COR-L47 (cell line): ENCODE measurements at regions not wholly inside any gene's neighbourhood (a gene's known extent, or its start where the extent isn't known, plus 50 kb on each side); places are given as distances from the start of the nearest gene placed in this dataset.

Source experiments
- DNase-seq: peaks from one replicate; lab custom pipeline; 2025; lab: John Stamatoyannopoulos, UW

DNA sequence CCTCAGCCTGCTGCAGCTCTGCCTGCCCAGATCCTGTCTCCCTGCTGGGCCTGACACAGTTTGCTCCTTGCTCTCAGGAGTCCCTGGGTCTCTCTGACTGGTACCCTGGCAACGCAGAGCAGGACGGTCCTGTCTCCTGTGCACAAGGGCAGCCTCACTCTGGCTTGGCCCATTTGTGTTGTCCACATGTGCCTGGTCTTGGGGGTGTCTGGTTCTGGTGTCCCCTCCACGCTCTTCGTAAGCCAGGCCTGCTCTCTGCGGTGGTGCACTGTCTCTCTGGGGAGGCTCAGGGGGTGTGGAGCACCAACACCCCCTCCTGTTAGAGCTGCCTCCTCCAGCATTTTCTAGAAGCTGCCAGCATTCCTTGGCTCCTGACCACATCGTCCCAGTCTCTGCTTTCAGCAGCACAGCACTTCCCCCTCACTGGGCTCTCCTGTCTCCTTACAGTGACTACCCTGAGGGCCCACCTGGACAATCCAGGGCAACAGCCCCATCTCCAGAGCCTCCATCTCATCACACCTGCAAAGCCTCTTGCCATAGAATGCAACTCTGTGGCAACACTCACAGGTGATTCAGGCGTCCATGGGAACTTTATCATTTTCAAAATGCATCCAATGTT, 235.6 kb upstream of the HS6ST1 start:
- DNase-seq, result no peak

DNA sequence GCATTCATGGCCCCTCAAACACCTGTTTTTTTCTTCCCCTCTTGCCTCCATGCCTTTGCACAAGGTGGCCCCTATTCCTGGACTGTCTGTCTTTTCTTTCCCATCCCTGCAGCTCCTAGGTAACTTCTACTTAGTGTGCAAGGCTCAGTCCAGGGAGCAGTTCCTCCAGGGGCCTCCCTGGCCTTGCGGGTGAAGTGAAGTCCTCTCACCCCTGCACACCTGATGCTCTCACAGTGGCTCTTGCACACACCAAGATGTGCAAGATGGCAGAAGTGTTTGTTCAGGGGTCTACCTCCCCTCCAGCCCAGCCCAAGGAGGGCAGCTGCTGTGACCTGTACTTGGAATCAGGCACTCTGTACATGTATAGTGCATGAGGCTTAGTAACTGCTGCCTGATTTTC, 236.8 kb upstream of the HS6ST1 start:
- no peak for DNase-seq

DNA sequence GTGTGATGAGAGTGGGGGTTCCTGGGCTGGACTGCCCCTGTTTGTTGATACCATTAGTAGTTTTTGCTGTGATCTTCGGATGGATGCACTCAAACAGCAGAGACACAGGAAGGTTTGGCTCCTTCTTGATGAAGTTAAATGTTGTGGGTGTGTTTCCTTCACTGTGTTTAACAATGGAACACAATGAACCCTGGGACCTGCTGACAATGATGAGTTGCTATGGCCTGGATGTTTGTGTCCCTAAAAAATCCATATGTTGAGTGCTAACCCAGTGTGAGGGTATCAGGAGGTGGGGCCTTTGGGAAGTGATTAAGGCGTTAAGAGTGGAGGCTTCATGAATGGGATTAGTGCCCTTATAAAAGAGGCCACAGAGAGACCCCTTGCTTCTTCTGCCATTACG, 237.4 kb upstream of the HS6ST1 start:
- DNase-seq, result no peak

DNA sequence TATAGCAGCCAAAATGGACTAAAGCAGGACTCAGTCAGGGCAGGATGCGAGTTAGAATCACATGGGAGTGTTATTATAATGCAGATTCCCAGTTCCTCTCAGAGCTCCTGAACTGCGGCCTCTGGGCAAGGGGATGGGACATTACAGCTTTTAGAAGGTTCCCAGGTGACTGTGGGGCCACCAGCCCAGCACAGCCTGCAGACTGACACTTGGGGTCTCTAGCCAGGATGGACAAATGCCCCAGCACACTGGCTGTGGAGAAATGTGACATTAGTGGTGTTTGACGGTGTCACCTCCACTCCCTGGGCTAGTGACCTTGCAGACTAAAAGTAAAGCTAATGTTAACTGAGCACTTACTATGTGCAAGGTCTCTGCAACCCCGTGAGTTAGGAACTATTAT, 238.0 kb upstream of the HS6ST1 start:
- no peak for DNase-seq

DNA sequence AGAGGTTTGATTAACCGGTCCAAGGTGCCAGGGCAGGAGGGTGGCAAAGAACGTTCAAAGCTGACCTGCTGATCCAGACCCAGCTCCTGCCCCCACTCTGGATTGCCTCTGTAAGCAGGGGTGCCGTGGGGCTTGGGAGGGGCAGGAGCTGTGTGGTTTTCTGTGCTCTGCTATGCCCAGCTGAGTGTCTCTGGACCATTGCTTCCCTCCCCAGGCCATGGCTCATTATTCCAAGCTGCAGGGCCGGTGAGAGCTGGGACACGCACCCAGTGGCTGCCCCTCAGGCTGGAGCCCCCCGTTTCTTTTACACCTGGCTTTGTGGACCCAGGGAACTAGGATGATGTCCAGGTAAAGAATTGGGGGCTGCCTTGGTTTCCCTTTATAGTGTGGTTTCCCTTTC, 238.4 kb upstream of the HS6ST1 start:
- no peak for DNase-seq

DNA sequence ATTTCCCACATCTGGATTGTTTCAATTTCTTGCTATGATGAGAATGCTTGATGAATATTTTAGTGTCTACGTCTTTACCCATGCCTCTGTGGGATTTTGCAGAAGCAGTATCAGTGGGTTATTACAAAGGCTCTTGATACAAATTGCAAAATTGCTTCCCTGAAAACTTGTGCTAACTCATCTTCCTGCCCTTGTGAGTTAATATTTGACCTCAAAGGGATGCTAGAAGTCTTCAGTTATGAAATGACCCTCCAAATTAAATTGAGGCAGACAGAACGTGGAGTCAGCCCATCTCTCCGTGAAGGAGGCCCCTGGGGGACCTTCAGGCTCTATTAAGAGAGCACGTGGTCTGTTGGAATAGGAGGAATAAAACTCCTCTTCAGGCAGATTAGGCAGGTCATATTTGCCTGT, 239.2 kb upstream of the HS6ST1 start:
- no peak for DNase-seq

DNA sequence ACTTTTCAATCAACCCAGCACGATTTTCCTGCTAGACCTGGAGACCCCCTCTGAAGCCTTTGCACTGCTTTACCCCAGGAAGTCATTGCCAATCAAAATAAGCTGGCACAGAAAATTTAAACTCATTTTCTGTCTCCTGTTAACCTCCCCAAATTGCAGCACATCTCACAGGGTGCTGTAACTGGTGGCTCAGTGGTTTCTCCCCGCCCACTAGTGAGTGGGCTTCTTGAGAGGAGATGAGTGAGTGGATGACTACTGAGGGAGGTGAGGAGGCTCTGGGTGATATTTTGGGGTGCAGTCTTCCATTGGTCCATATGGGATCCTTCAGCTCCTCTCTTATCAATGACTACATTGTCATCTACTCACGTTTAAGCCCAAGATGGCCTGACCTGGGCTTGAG, 239.8 kb upstream of the HS6ST1 start:
- DNase-seq, result no peak

DNA sequence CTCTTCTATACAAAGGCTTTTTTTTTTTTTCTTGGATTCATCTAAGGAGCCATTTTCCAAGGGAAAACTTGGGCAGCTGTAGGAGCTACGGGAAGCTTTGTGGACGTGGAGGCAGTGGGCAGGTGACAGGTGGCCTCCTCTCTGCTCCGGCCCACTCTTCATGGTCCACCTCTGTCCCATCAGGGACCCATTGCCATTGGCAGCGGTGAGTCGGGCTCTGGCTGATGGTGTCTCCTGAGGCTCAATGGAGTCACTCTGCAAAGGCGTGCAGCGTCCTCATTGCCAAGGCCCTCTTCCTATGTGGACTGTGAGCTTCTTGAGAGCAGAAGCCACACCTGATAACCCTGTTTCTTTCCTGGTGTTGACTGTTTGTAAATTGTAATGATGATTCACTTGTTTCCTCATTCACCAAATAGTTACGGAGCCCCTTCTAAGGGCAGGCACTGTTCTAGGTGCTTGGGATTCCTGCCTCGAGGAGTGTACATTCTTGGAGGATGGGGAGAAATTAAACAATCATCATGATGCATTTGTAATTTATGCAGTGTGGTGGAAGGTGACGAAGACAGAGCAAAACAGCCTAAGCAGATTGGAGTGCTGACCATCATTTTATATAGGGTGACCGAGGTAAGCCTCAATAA, 240.3 kb upstream of the HS6ST1 start:
- DNase-seq, result no peak

DNA sequence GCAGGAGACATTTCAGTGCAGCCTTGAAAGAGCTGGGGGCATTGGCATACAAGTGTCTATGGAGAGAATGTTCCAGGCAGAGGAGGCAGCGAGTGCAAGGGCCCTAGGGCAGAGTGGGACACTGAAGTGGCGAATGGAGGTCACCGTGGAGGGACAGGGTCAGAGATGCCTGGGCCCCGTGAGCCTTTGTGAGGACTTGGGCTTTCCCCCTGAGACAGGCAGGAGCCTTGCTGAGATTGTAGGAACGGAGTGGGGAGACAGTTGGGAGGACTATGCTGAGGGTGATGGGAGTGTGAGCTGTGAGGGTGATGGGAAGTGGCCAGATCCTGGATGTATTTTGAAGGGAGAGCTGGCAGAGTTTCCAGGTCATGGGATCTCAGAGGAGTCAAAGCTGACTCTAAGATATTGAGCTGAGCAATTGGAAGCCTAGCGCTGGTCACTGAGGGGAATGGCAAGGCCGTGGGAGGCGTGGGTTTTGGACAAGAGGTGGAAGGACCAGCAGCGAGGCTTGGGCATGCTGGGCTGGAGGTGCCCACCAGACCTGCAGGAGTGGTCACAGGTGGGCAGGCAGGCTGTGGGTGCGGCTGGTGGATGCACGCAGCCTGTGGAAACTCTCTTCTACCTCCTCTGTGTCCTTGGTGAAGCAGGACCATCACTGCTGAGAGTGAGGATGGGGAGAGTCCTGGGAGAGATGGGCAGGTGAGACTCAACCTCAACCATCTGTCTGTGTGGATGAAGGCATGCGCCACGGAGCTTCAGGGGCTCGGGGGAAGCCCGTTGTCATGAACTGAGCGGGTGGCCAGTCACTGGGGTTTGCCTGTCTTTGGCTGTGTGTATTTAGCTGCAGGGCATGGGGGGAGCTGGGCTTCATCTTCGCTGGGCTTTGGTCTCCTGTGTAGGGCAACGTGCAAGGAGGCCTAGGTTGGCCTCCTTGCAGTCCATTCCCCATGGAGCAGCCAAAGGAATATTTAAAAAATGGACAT, 241.2 kb upstream of the HS6ST1 start:
- DNase-seq, result no peak

DNA sequence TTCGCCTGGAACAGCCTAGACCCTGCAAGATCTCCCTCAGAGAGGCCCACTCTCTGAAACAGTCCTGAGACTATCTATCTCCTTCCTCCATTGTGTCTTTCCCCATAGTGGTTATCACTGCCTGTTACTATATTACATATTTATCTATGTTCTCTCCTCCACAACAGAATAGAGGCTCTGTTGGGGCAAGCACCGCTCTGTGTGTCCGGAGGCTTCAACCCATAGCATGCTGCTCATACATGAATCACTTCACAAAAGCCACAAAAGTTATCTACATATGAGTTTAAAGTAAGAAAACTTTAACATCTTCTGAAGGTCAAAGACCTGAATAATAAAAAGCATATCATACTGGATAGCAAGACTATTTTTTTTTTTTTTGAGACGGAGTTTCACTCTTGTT, 242.1 kb upstream of the HS6ST1 start:
- no peak for DNase-seq

DNA sequence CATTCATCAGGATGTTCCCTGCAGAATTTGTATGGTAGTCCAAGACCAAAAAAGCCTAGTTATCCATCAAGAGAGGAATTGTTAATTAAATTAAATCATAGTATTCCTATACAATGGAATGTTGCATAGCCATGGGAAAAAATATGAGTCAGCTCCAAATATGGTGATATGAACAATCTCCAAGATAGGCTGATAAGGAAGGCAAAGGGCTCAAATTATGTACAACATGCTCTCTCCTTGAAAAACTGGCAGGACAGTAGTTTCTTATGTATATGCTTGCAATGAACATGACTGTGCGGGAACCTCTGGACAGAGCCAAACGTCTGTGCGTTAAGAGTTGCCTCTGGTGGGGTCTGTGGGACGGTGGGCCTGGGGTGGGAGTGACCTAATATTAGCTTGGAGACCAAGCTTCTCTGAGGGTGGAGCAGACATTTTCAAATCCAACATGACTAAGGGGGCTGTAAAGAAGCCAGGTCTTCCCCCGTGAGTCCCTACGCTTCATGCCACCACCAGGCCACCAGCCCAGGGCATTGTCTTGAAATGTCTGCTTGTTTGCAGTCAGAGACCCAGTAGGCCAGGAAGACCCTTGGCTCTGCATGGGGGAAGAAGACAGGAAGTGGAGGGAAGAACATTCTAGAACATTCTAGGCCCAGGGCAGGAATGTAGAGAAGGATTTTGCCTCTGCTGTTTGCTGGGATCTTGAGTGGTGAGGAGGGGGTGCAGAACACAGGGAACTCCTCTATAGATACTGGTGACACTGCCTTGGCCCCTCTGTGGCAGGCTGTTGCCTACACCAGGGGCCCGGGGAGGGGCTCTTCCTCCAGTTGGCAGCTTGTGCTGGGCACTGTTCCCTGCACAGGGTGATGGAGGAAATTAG, 244.0 kb upstream of the HS6ST1 start:
- DNase-seq, result no peak

DNA sequence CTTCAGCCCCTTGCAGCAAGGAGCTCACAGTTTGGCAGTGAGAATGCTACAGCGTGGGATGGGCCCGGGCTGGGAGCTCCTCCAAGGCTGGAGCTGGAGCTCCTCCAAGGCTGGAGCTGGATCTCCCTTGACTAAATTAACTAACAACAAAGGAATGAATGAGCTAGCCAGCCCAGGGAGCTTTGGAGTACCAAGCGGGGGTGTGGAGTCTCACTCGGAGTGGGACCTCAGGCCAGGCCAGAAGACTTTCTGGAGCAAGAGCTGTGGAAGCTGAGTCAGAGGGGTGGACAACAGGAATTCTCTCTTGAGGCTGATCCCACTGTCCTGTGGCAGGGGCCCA, 244.7 kb upstream of the HS6ST1 start:
- no peak for DNase-seq

DNA sequence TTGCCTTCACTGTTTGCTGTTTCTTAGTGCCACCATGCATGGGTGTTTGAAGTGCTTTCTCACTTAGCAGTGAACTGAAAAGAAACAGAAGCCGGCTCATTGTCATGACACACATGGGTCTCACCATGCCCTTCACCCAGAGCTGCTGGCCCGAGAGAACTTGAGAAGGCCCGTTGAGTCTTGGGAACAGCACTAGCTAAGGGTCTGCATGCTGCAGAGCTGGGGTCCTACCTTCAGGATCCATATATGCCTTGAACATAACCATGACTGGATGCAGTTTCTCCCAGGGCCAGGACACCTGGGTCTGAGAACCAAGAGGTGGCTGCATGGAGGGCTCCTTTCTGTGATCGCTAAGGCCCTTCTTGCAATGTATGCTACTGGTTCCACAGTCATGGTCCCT, 245.5 kb upstream of the HS6ST1 start:
- DNase-seq, result no peak

DNA sequence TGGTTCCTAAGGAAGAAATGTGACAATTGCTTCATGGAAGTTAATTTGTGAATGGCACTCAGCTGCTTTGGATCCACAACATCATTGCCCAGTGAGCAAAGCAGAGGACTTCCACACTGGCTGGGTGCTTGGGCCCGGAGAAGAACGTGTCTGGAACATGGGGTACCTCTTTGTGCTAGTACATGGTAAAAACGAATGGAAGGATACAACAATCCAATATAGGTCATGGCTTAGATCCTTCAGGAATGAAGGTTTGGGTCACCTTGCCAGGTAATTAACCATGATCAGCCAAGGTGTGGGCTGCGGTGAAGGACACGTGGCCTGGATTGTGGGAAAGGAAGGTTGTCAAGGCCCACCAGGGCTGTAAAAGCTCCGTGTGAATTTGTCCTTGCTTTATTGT, 245.9 kb upstream of the HS6ST1 start:
- DNase-seq, result no peak

DNA sequence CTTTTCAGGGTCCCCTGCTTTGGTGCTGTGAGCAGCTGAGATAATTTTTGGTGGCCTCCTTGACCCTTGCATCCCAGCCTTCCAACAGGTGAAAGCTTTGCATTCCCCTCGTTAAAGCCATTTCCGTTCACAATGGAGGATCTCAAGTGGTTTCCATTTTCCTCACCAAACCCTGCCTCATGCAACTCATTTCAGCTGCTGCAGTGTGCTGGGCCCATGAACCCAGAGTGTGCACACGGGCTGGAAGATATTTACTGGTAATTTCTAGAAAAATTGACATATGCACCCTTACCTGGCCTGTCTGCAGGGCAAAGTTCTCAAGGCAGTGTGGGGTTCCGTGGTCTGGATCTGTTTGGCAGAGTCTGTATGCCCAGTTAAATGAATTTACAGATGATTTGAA, 246.8 kb upstream of the HS6ST1 start:
- DNase-seq, result no peak

DNA sequence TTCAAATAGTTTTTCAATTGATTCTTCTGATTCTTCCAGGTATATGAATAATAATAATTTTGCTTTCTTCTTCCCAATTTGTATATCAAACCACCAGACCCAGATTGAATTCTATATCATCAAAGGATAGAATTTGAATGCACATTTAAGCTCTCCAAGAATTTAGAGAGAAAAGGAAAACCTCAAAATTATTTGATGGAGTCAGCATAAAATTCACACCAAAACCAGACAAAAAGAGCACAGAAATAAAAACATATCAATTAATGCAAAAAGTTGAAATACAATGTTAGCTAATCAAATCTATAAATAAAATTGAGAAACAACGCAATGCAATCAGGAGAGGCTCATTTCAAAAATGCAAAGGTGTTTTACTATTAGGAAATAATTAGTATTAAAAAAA, 248.0 kb upstream of the HS6ST1 start:
- no peak for DNase-seq

DNA sequence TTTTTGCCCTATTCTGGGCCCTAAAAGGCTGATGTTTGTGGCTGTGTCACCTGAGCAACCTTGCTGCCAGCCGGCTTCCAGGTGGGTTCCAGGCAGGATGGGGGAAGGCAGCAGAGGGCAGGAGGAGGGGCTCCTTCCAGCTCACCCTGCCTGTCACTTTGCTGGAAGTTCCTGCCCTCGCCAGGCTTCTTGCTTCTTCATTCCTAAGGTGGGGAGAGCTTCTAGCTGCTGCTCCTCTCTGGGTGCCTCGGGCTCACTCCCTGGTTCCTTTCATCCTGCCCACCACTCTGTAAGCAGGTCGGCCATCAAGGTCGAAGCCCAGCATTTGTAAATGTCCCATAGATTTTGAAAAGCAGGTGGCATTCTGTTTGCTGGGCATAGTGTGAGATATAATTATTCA, 249.4 kb upstream of the HS6ST1 start:
- no peak for DNase-seq

DNA sequence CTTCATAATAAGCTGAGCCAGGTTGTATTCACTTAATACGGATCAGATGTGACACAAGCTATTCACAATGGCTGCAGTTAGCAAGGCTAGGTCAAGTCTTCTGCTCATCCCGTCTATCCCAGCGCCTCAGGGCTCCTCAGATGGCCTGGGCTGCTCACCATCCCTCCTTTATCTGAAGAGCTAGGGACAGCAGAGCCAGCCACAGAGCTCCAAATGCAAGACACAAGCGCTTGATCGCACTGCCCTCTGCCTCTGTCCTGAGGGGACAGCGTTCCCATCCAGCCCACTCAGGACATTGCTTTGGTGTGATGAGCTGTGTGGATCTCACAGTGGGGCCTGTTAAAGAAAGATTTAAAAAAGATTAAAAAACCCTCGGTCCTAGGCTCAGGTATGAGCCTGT, 254.4 kb upstream of the HS6ST1 start:
- no peak for DNase-seq

DNA sequence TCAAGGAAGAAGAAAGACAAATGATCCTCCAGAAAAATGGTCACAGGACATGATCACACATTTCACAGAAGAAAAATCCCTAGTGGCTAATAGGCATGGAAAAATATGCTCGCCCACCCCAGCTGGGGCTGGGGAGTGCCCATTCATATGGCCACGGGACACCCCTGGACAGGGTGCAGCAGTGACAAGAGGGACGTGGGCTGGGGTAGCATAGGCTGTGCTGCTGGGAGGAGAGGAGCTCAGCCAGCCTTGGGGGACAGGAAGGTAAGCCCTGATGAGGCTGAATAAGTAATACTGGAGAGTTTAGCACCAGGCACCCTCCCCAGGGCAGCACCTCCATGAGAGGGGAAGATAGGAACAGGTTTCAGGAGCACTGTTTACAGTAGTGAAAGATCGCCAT, 254.9 kb upstream of the HS6ST1 start:
- DNase-seq, result no peak

DNA sequence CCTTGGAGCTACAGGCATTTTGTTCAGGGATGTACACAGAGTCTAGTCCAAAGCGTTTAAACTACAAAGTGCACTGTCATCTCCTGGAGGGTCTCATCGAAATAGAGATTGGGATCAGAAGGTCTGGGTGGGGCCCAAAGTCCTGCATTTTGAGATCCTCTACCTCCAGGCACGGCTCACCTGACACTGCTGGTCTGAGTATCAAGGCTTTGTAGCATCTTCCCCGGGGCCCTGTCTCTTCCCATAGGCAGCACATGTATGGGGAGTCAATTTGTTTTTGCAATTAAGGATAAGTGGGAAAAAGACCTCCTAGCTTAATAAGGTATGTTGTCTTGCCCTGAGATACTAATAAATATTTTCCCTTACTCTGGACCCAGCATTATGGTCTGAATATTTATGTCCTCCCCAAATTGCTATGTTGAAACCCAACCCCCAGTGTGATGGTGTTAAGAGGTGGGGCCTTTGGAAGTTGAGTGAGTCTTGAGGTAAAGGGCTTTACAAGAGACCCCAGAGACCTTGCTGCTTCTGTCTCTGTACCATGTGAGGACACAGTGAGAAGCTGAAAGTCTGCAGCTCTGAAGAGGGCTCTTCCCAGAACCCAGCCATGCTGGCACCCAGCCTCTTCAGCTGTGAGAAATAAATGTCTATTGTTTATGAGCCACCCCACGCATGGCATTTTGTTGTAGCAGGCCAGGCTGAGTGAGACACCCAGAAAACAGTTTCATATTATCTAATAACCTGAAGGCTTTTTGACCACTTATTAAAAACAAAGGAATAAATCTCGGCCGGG, 258.7 kb upstream of the HS6ST1 start:
- no peak for DNase-seq
